ENCODE measurements at regions not wholly inside any gene's neighbourhood (a gene's known extent, or its start where the extent isn't known, plus 50 kb on each side); places are given as distances from the start of the nearest gene placed in this dataset.

DNA sequence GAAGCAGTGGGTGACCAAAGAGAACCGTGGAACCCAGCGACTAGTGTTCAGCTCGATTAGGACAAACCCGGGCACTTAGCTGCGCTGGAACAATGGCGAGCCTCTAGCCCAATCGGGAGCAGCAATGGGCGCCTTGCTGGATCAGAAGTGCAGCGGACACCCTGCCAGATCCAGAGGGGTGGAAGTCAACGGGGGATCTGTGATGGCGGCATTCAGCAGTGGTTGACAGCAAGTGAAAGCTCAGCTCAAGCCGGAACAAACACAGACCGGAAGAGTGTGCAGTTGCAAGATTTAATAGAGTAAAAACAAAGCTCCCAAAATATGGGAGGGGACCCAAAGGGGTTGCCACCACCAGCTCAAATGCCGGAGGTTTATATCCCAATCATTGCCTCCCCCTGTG lies 478.7 kb upstream of the REG3G start:
- TF ChIP-seq CTCF (IDR thresholded peaks at IDR 0.05; ENCODE audit: borderline replicate concordance, control extremely low read depth, extremely low read depth, insufficient read depth, missing control alignments): no peak
- DNase-seq (ENCODE audit: low spot score): no peak
- in situ Hi-C loops (cut with MboI; ENCODE audit: low sequenced_read_pairs, unreplicated experiment): no loop called here

- no peak for DNase-seq (ENCODE audit: low spot score)
- in situ Hi-C loops (cut with MboI; ENCODE audit: low sequenced_read_pairs, unreplicated experiment): no loop called here
- no peak for TF ChIP-seq CTCF (IDR thresholded peaks at IDR 0.05; ENCODE audit: borderline replicate concordance, control extremely low read depth, extremely low read depth, insufficient read depth, missing control alignments)
These were observed 475.7 kb upstream of the REG3G start for GRCh38 chr2:78549766-78550165.

DNA sequence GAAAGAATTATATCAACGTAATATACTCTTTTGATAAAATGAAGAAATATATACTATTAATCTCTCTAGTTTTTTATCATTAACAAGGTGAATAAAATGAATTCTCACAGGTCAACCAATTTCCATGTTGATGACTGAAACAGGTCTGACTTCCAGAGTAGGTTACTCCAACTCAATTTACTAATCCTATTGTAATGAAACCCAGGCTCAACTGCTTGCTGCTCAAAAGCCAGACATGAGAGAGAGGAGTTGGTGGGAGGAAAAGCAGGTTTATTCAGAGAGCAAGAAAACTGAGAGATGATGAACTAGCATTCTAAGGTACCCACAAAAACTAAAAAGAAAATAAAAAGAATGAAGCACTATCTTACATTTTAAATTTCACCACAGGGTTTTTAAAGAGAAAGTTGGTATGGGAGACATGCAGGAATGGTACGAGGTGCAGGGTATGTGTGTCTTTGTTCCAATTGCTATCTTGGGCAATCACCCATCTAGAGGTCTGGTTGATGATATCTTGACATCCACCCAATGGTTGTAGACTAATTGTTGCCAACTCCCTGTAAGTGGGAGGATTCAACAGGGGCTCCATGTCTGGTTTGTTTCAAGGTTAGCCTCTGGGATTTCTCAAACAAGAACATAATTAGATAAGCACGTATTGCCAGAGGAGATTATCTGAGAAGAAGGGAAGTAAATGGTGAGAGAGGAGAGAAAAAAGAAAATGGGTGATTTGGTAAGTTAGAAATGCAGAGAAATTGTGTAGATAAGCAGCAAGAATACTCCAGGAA lies 471.4 kb upstream of the REG3G start:
- in situ Hi-C loops (cut with MboI; ENCODE audit: low sequenced_read_pairs, unreplicated experiment): no loop called here
- TF ChIP-seq CTCF (IDR thresholded peaks at IDR 0.05; ENCODE audit: borderline replicate concordance, control extremely low read depth, extremely low read depth, insufficient read depth, missing control alignments): no peak
- DNase-seq (ENCODE audit: low spot score): no peak

GRCh38 chr2:78561876-78562275 lies 463.6 kb upstream of the REG3G start:
- TF ChIP-seq CTCF (IDR thresholded peaks at IDR 0.05; ENCODE audit: borderline replicate concordance, control extremely low read depth, extremely low read depth, insufficient read depth, missing control alignments): no peak
- in situ Hi-C loops (cut with MboI; ENCODE audit: low sequenced_read_pairs, unreplicated experiment): no loop called here
- no peak for DNase-seq (ENCODE audit: low spot score)

DNA sequence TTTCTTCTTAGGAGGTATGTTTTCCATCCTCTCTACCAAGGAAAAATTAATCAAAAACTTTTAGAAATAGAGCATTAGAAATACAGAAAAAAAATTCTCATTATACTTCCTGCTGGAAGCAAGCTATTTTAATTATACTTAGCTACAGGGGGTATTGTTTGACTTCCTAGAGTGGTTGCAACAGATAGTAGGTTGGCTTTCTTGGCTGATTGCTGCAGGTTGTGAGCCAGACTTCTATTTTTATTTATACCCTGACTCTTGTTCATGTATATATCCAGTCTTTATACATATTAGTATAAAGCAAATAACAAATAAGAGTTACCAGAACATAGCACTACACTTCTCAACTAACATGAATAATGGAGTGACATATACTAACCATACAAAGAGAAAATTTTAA lies 460.8 kb upstream of the REG3G start:
- DNase-seq (ENCODE audit: low spot score): no peak
- in situ Hi-C loops (cut with MboI; ENCODE audit: low sequenced_read_pairs, unreplicated experiment): no loop called here
- TF ChIP-seq CTCF (IDR thresholded peaks at IDR 0.05; ENCODE audit: borderline replicate concordance, control extremely low read depth, extremely low read depth, insufficient read depth, missing control alignments): no peak

DNA sequence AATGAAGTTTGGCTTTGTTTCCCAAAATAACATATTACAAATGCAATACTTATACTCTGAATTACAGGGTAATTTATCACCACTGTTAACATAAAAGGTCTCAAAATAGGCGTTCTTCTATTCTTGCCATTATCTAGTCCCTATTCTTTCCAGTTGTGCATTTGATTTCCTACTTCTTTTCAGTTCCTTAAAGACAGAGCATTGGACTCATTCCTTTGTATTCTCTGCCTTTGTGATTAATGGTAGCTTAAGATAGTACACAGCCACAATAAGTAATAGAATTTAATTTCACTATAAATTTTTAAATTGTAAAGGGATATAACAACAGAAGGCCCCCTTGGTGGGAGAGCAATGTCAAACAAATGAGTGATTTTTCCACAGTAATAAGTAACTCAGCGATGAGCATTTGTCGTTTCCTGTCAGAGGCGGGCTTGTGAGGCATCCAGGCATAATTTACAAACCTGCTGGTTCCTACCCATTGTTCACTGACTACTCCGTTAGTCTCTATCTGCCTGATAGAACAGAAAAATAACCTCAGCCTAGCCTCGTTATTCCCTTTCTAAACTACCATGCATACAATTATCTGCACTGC lies 456.6 kb upstream of the REG3G start:
- TF ChIP-seq CTCF (IDR thresholded peaks at IDR 0.05; ENCODE audit: borderline replicate concordance, control extremely low read depth, extremely low read depth, insufficient read depth, missing control alignments): no peak
- in situ Hi-C loops (cut with MboI; ENCODE audit: low sequenced_read_pairs, unreplicated experiment): no loop called here
- DNase-seq (ENCODE audit: low spot score): no peak

Data from GM13976 (cell line).